Tibial artery (tissue), 4 donors: ENCODE measurements at regions not wholly inside any gene's neighbourhood (a gene's known extent, or its start where the extent isn't known, plus 50 kb on each side); places are given as distances from the start of the nearest gene placed in this dataset.

Experiments used
- DNase-seq, 2 donors: peaks; one replicate each; pipeline ENCODE4 v3.0.0-alpha.2; 2019
- H3K27ac ChIP-seq, 2 donors: fragments of 200-600 bp; sonication (generic) in 1 of 2; 1 replicate in 1 of 2; 2 replicates in 1 of 2; pipeline ENCODE4 v1.5.1; 2018 to 2019; ENCODE audit warnings: mild to moderate bottlenecking in 1 of 2
- H3K27me3 ChIP-seq, 2 donors: fragments of 200-600 bp; sonication (generic) in 1 of 2; one replicate each; pipeline versions ENCODE4 v1.5.1 to v1.6.0; 2016 to 2019
- H3K36me3 ChIP-seq, 3 donors: fragments of 200-600 bp; sonication (generic) in 2 of 3; one replicate each; pipeline ENCODE4 v1.5.1; 2016 to 2019; ENCODE audit warnings: mild to moderate bottlenecking in 2 of 3
- H3K4me1 ChIP-seq, 4 donors: fragments of 200-600 bp; sonication (generic) in 2 of 4; 1 replicate in 3 of 4; 2 replicates in 1 of 4; pipeline ENCODE4 v1.5.1; 2016 to 2019
- H3K4me3 ChIP-seq, 2 donors: fragments of 200-600 bp; sonication (generic) in 1 of 2; 1 replicate in 1 of 2; 2 replicates in 1 of 2; pipeline ENCODE4 v1.5.1; 2018 to 2019; ENCODE audit warnings: mild to moderate bottlenecking in 2 of 2
- H3K9me3 ChIP-seq, 3 donors: fragments of 200-600 bp; sonication (generic) in 1 of 3; one replicate each; pipeline ENCODE4 v1.5.1; 2016 to 2019
- CTCF ChIP-seq, 2 experiments: fragments of 200-600 bp in 1 of 2; fragments of 450-650 bp in 1 of 2; IDR thresholded peaks; one replicate each; pipeline ENCODE4 v1.5.1; 2017 to 2019; ENCODE audit warnings: antibody characterized with exemption in 2 of 2, mild to moderate bottlenecking in 1 of 2, moderate library complexity in 1 of 2
- intact Hi-C: fragments of 100-400 bp; cut with DNase I; formaldehyde crosslinking; loops from one replicate; pipeline ENCODE4 v1.15.0; 2023; ENCODE audit warnings: low total_unique reads

GRCh38 chr3:39748002-39748401 is 61.4 kb upstream of the MYRIP start:
- Histone ChIP-seq H3K27ac (no peak overlapping the region), H3K27me3 (no peaks in the 10 kb centered on the region), H3K36me3 (no peaks in the 10 kb centered on the region), H3K4me1 (no peaks in the 10 kb centered on the region), H3K4me3 (no peak overlapping the region), H3K9me3 (no peaks in the 10 kb centered on the region)
- intact Hi-C loops = no loop called here
- DNase-seq = no peak
- no peak for TF ChIP-seq CTCF (IDR thresholded peaks at IDR 0.05)

- no peak for DNase-seq
- Histone ChIP-seq H3K4me1 (no peaks in the 10 kb centered on the region), H3K27me3 (no peaks in the 10 kb centered on the region), H3K4me3 (no peak overlapping the region), H3K36me3 (no peaks in the 10 kb centered on the region), H3K27ac (no peak overlapping the region), H3K9me3 (no peaks in the 10 kb centered on the region)
- intact Hi-C loops = no loop called here
- no peak for TF ChIP-seq CTCF (IDR thresholded peaks at IDR 0.05)
Observed at GRCh38 chr3:39748763-39749162, 60.6 kb upstream of the MYRIP start.

GRCh38 chr3:39750712-39751111 is 58.7 kb upstream of the MYRIP start:
- Histone ChIP-seq H3K27ac (no peak overlapping the region), H3K4me1 (no peaks in the 10 kb centered on the region), H3K36me3 (no peaks in the 10 kb centered on the region), H3K9me3 (no peaks in the 10 kb centered on the region), H3K27me3 (no peaks in the 10 kb centered on the region), H3K4me3 (no peak overlapping the region)
- no peak for DNase-seq
- TF ChIP-seq CTCF (IDR thresholded peaks at IDR 0.05) = no peak
- intact Hi-C loops = no loop called here

GRCh38 chr3:39751286-39751685 is 58.1 kb upstream of the MYRIP start:
- no peaks in the 10 kb centered on the region for H3K9me3 ChIP-seq
- H3K27me3 ChIP-seq = no peaks in the 10 kb centered on the region
- no peaks in the 10 kb centered on the region for H3K36me3 ChIP-seq
- no peak for TF ChIP-seq CTCF (IDR thresholded peaks at IDR 0.05)
- intact Hi-C loops = no loop called here
- H3K4me3 ChIP-seq = no peak overlapping the region
- no peak overlapping the region for H3K27ac ChIP-seq
- no peak for DNase-seq
- no peaks in the 10 kb centered on the region for H3K4me1 ChIP-seq

GRCh38 chr3:39752019-39752637 is 57.3 kb upstream of the MYRIP start:
- no peaks in the 10 kb centered on the region for H3K4me1 ChIP-seq
- H3K36me3 ChIP-seq = no peaks in the 10 kb centered on the region
- DNase-seq = no peak
- H3K9me3 ChIP-seq = no peaks in the 10 kb centered on the region
- intact Hi-C loops = no loop called here
- H3K27ac ChIP-seq = no peak overlapping the region
- no peak overlapping the region for H3K4me3 ChIP-seq
- no peaks in the 10 kb centered on the region for H3K27me3 ChIP-seq
- no peak for TF ChIP-seq CTCF (IDR thresholded peaks at IDR 0.05)

GRCh38 chr3:39752751-39753150 is 56.7 kb upstream of the MYRIP start:
- H3K4me3 ChIP-seq = no peak overlapping the region
- TF ChIP-seq CTCF (IDR thresholded peaks at IDR 0.05) = no peak
- H3K27ac ChIP-seq = no peak overlapping the region
- H3K4me1 ChIP-seq = no peaks in the 10 kb centered on the region
- intact Hi-C loops = no loop called here
- H3K27me3 ChIP-seq = no peaks in the 10 kb centered on the region
- H3K36me3 ChIP-seq = no peaks in the 10 kb centered on the region
- H3K9me3 ChIP-seq = no peaks in the 10 kb centered on the region
- DNase-seq = no peak
